ENCODE measurements at regions not wholly inside any gene's neighbourhood (a gene's known extent, or its start where the extent isn't known, plus 50 kb on each side); places are given as distances from the start of the nearest gene placed in this dataset.

DNA sequence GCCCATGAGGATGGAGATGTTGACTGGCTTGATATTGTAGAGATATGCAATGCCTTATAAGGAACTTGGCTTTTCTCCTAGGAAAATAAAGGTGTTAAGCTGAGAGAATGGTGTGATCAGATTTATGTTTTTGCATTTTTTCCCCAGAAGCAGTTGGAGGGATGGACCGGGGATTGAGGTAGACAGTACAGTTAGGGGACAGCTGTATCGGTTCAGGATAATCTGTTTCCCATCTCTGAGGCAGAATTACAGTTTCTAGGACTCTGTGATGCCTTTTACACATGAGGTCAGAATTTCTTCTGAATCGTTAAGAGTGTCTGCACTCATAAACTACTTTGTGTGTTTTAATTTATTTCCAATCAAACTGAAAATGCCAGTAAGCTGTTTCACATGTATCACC lies 261.5 kb downstream of the CYRIA start:
- no peak for TF ChIP-seq POLR2A (IDR thresholded peaks at IDR 0.05)
- TF ChIP-seq, protein P1, sequence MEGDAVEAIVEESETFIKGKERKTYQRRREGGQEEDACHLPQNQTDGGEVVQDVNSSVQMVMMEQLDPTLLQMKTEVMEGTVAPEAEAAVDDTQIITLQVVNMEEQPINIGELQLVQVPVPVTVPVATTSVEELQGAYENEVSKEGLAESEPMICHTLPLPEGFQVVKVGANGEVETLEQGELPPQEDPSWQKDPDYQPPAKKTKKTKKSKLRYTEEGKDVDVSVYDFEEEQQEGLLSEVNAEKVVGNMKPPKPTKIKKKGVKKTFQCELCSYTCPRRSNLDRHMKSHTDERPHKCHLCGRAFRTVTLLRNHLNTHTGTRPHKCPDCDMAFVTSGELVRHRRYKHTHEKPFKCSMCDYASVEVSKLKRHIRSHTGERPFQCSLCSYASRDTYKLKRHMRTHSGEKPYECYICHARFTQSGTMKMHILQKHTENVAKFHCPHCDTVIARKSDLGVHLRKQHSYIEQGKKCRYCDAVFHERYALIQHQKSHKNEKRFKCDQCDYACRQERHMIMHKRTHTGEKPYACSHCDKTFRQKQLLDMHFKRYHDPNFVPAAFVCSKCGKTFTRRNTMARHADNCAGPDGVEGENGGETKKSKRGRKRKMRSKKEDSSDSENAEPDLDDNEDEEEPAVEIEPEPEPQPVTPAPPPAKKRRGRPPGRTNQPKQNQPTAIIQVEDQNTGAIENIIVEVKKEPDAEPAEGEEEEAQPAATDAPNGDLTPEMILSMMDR (IDR thresholded peaks at IDR 0.05): no peak
